GM12891 (cell line): ENCODE measurements at regions not wholly inside any gene's neighbourhood (a gene's known extent, or its start where the extent isn't known, plus 50 kb on each side); places are given as distances from the start of the nearest gene placed in this dataset.

Experiments used
- PAX5 ChIP-seq: IDR thresholded peaks from 2 replicates; pipeline ENCODE4 v1.6.1; 2011; ENCODE audit warnings: low read length, moderate library complexity, mild to moderate bottlenecking; ENCODE audit not compliant: insufficient read depth, severe bottlenecking
- POLR2A ChIP-seq: IDR thresholded peaks from 2 replicates; pipeline ENCODE4 v1.6.1; 2011; ENCODE audit warnings: low read depth, low read length, control low read depth
- POLR2AphosphoS5 ChIP-seq: IDR thresholded peaks from 2 replicates; pipeline ENCODE4 v1.6.1; 2011; ENCODE audit warnings: low read depth, low read length, control low read depth
- POU2F2 ChIP-seq: IDR thresholded peaks from 2 replicates; pipeline ENCODE4 v1.6.1; 2011; ENCODE audit warnings: low read depth, mild to moderate bottlenecking, control low read depth, low read length, moderate library complexity
- SPI1 ChIP-seq: IDR thresholded peaks from 2 replicates; pipeline ENCODE4 v1.6.1; 2011; ENCODE audit warnings: low read depth, low read length, control low read depth
- TAF1 ChIP-seq: IDR thresholded peaks from 2 replicates; pipeline ENCODE4 v1.6.1; 2011; ENCODE audit warnings: low read depth, low read length, control low read depth

GRCh38 chr2:16073471-16073870 is 133.1 kb downstream of the MYCN start:
- TF ChIP-seq POLR2A (no peak), POLR2AphosphoS5 (no peak), SPI1 (no peak), TAF1 (no peak), POU2F2 (no peak), PAX5 (no peak)
